AG08396 (cell line): ENCODE measurements at regions not wholly inside any gene's neighbourhood (a gene's known extent, or its start where the extent isn't known, plus 50 kb on each side); places are given as distances from the start of the nearest gene placed in this dataset.

ENCODE experiments used
- DNase-seq: peaks from one replicate; pipeline ENCODE4 v3.0.0; 2012; ENCODE audit warnings: low spot score, mixed read lengths

DNA sequence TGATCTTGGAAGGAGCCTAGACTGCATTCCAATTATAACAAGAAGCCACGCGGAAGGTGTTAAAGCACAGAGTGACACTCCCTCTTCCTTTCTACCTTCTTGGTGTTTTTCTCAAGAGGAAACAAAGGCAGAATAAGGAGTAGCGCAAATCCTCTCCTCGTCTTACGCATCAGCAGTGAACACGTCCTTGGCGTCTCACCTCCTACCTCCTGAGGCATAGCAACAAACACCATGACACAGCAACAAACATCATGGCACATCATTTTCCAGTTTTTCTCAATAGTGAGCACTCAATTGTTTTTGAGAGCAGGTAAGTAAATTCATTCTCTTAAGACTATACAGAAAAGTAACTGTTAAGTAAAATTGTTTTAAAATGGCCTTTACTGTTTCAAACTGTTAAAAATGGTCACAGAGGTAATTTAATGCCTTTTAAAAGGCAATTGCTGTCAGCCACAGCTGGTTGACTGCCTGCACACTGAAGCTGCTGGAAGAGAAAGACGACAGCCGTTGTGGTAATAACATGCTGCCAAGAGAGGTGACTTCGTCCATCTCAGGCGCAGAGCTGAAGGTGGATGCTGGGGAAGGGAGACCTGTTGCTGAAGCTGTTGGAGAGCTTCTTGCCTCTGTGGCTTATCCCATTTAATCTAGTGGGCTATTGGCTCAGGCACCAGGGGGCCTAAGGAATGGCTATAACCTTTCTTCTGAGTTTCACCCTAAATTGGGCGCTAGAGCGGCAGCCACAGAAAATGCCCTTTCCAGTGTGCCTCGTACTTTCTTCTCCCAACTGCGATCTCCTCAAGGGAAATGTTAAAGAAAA lies 703.7 kb downstream of the UQCRFS1 start:
- no peak for DNase-seq

DNA sequence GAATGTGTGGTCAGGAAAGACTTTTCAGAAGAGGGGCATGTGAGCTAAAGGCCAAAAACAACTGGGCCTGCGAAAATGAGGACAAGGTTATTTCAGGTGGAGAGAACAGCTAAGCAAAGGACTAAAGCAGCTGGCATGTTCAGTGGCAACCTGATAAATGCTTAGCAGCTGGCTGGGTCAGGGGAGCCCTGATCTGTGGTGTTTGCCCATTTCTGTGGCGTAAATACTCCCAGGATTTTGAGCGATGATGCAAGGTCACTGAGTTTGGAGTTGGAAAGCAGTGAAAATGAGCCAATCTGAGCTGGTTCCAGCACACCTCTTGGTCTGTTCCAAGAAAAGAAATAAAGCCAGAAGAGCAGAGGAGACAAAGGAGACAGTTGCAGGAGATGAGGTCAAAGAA lies 704.3 kb downstream of the UQCRFS1 start:
- DNase-seq = no peak

DNA sequence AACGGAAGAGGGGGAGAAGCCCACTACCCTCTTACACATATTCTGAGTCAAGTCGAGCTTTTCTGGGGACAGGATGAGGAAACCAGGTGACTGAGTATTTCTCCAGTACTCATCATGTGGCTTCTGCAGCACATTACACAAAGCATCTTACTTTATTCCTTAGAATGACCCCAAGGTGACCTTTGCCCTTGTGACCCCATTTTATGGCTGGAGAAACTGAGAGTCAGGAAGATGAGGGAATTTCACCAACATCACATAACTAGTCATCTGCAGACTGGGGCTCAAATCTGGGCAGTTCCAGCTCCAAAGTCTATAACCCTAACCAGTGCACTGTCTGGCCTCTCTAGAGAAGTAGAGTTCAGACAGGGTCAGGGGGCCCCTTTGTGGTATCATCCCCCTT lies 707.0 kb downstream of the UQCRFS1 start:
- DNase-seq = no peak

DNA sequence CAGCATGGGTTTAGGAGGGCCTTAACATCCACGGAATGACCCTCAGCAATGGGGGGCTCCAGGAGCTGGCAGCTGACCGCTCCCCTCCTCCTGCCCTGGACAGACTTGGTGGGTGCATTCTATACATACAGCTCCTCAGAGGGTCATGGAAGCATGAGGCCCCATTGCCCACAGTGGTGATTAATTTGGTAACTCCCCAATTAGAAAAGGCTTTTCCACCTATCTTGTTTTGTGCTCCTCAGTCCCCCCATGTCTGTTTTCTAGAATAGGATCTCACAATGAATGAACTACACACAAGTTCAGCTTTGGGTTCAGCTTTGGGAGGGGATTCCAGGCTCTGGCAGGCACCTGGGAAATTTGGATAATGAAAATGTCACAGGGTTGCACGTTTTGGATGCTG lies 707.8 kb downstream of the UQCRFS1 start:
- no peak for DNase-seq

DNA sequence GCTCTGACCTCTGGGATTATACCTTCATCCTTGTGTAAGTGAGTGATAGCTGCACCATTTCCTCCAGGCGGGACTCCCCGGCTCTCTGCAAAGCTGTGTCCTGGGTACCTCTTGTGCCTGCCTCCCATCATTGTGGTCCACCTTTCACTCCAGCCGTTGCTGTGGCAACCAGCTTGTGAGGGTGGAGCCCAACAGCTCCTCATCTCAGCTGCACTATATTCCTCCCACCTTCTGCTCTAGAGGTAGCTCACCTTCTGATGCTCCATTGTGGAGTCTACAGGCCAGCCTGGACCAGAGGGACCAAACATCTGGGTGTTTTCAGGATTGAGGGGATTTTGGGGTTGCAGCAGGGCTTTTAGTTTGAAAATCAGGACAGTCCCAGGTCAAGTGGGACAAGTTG lies 708.2 kb downstream of the UQCRFS1 start:
- no peak for DNase-seq

DNA sequence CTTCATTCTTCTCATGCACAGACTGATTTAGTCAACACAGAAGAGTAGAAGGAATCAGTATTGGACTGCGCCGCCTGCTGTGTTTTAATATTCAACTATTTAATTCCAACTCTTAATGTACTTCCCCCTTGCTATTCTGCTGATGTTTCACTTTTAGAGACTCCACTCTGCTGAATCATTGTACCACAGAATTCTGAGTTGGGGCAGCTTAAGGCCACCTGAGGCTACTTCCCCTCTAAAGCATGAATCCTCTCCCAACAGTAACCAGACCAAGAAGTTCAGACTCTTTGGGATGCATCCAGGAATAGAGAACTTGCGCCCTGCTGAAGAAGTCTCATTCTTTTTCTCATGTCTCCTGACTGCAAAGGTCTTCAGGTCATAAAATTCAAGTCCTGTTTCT lies 708.8 kb downstream of the UQCRFS1 start:
- DNase-seq = no peak

DNA sequence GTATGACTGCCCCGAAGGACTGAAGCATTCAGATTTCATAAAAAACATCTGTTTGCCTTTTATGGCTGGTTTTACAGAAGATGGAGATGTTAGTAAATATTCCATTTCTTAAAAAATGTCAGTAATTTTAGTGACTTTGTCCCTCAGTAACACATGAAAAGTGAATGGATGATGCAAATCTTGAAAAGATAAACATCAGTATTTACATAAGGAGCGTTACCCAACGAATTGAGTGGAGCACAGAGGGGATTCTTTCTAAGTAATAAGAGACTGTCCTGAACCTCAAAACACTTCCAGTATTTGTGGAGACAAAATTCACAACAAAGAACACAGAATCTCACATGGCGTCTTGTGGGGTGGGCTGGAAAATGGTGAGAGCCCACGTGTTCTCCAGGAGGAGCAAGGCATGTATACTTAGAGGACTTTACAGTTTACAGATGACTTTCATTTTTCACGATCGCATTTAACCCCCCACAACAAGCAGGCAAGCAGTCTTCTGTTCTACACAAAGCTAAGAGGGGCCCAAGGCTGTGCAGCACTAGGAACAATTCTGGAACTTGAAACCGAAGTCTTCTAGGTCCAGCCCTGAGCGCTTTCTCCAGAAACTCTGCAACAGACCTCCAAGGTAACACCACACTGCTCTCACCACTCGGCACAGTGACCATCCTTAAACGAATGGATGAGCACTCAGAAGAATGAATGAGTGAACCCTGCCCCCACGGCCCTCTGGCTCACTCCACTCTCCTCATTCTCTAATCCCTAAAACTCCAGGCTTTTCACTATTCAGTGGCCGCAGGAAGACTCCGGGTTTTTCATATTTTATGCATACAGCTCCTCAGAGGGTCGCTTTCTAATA lies 709.8 kb downstream of the UQCRFS1 start:
- no peak for DNase-seq

DNA sequence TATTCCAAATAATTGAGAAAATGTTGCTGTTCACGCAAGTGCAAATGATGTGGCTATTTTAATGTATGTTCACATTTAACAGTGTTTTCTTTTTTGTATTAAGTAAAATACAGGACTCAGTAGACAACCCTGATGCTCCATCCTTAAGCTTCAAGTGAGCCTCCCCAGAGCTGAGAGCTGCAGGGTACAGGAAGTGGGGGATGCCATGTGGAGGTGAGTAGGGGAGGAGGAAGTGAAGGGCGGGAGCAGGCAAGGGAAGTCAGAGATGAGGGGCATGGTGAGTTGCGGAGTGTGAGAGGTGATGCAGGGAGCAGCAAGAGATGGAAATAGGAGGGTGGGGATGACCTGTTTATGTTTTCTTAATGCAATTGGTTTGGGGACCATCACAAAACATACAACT lies 711.0 kb downstream of the UQCRFS1 start:
- DNase-seq = no peak

DNA sequence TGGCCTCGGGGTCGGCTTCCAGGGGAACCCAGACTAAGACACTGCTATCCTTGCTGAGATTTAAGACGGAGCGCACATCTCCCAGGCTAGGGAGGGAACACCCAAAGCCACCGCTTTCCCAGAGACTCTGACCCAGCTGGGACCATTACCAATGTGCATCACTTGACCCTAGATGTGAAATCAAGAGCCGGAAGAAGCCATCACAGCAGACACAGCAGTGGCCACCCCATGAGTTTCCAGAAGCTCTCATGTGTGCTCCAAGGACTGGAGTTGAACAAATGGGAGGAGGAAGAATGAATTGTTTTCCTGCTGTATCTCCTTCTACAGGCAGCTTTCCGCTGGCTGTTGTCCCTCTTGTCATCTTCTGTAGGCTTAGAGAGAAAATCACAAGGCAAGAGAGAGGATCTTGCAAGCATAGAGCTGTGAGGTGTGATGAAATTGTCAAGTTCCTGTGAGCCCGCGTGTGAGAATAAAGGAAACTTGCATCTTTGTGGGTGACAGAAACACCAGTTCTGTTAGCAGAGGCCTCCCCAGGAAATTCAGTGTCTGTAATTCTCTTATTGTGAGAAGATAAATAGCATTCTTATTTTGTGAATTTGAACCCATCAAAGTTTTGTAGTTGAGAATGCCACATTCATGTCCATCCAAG lies 711.8 kb downstream of the UQCRFS1 start:
- no peak for DNase-seq

DNA sequence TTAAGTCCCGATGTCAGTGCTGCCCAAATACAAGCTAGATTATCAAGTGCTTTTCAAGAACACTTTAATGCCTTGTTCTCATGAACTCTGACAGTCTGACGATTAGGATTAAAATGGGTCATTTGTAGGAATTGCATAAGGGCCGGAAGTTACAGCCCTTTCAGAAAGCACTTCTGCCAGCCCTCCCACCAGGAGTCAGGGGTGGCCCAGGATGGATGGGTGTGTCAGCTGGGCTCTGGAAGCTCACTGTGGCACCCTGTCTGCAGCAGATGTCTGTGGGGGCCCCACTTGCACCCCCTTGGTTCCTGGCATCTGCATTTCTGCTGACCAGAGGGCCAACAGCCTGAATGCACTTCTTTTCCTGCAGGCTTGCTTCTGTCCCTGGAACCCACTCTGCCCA lies 712.7 kb downstream of the UQCRFS1 start:
- no peak for DNase-seq

DNA sequence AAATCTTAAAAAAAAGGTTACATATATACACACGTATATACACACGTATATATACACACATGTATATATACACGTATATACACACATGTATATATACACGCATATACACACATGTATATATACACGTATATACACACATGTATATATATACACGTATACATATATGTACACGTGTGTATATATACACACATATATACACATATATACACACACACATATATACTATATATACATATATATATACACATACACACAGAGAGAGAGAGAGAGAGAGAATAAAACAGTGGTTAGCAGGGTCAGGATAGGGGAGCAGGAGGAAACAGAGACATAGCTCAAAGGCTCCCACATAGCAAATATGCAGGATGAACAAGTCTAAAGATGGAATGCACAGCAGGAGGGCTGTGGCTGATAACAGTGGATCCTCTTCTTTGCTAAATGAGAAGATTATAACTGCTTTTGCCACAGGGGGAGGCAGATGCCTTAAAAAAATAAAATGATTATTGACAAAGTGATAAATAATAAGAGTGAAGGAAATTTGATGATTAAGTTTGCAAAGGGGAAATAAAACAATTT lies 714.5 kb downstream of the UQCRFS1 start:
- DNase-seq = no peak

DNA sequence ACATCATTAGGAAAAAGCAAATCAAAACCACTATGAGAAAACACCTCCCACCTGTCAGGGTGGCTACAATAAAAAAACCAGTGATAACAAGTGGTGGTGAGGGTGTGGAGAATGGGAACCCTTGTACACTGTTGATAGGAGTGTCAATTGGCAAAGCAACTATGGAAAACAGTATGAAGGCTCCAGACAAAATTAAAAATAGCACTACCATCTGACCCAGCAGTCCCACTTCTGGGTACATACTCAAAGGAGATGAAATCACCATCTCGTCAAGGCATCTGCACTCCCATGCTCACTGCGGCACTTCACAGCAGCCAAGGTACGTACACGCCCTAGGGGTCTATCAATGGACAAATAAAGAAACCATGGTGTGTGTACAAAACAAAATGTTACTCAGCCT lies 715.1 kb downstream of the UQCRFS1 start:
- DNase-seq = no peak

DNA sequence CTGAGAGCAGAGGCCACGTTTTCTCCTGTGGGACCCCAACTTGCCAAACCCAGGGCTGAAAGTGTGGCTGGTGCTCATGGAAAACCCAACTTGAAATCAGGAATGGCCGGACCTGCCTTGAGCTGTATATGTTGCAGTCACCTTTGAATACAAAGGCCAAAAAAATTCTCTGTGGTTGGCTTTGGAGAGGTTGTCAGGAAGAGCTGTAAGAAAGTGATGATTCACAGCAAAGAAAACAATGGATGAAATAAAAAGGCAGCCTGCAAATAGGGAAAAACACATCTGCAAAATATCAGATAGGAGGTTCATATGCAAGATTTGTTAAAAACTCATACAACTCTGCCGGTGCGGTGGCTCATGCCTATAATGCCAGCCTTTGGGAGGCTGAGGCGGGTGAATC lies 715.8 kb downstream of the UQCRFS1 start:
- no peak for DNase-seq

DNA sequence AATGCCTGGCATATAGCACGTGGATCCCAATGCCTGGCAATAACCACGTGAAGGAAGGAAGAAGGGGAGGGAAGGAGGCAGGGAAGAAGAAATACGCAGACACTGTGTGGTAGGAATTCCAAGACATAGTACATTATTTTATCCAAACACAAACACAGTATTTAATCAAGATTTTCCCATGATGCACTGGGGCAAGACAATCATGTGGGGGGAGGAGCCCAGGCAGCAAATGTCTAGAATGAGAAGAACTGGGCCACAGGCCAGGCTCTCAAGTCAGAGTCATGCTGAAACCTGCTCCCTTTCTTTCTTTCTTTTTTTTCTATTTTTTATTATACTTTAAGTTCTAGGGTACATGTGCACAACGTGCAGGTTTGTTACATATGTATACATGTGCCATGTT lies 717.9 kb downstream of the UQCRFS1 start:
- no peak for DNase-seq

DNA sequence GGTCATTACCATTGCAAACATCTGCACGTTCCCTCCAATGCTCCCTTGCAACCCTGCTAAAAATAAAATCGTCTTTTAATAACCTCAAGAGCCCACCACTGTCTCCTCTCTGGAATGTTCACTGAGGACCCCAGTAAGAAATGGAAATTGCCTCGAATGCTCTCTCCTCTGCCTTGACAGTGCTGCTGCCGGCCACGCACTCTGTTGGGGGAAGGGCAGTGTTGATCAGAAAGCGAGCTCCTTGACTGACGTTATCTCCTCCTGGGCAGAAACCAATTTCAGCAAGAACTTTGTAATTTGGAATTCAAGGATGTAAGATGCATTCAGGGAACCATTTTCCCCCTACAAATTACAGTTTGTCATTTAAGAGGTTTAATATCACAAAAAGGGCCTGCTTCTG lies 718.5 kb downstream of the UQCRFS1 start:
- DNase-seq = no peak

DNA sequence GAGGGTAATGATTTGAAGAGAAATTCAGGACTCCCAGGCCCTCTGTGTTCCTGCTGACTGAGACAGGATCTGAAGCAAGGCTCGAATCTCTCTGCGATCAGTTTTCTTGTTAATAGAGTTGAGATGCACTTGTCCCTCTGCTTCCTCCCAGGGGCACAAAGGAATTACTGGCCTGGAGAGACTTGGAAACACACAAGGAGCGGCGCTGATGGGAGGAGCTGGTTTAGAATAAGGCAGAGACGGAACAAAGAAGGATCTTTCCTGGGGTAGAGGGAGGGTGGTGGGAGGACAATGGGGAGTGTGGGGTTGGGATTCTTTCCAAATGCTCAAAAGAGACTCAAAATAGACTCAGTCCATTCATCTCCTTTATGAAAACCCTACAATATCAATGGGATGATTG lies 719.1 kb downstream of the UQCRFS1 start:
- DNase-seq = no peak

DNA sequence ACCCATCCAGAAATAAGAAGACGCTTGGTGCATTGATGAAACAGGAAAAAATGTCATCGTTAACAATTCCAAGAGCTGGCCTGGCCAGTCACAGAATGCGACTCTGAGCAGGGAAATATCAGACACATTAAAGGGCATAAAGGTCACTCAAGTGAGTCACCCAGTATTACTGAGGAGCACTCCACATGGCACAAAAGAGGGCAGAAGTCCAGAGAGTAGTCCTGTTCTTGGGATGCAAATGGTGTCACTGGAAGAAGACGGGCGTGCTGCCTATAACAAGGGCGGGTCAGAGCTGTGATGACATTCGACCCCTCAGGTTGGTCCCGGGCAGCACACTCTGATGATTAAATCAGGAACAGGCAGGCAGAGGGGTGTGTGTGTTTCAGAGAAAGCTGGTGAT lies 720.3 kb downstream of the UQCRFS1 start:
- DNase-seq = no peak

DNA sequence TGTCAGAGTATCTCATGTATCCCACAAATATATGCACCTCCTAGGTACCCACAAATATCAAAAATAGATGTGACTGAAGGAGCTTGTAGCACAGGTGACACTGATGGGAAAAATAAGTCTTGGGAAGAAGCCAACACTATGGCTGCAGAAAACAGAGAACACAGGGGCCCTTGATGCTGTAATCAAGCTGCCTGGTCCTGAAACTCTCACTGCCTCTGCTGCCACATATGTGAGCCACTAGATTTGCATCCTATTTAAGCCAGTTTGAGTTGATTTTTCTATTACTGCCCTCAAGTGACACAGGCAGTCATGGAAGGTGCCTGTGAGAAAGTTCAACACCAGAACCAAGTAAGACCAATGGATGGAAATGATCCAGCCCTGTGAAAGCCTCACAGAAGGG lies 720.8 kb downstream of the UQCRFS1 start:
- no peak for DNase-seq

DNA sequence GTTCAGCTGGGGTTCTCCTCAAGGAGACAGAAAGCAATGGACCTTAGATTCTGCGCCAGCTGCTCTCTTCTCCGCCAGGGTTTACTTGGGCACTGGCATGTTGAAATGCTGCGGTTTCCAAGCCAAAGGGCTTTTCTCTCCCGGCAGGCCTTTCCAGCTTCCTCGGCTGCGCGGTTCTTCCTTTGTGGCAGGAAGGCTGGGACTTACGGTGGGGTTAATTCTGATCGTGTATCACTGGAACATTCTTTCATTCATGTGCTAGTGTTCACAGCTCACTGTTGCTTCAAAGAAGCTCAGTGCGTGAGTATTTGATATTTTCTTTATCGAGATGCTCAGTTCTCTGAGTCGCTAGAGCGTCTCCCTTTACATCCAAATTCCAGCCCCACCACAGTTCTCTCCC lies 723.2 kb downstream of the UQCRFS1 start:
- DNase-seq = no peak

DNA sequence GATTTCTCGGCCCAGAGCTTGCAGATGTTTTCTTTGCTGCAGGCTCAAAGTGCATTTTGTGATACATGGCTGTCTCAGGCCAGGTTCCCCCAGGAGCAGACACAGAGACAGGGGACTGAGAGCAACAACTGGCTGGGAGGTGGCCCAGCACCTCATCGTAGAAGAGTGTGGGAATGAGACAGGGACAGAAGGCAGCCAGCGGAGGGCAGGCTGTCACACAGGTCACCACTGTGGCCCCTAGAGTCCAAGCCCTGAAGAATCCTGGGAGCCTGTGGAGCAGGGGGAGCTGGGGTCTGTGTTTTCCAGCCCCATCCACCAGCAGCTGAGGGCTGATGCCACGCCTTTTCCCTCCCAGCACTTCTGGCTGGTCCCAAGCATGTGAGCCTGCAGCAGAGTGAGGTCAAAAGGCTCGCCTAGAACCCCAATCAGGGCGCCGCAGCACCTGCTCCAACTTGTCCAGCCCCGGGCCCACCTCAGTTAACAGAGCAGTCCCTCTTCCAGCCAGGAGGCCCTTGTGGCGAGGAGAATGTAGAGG lies 723.8 kb downstream of the UQCRFS1 start:
- no peak for DNase-seq

DNA sequence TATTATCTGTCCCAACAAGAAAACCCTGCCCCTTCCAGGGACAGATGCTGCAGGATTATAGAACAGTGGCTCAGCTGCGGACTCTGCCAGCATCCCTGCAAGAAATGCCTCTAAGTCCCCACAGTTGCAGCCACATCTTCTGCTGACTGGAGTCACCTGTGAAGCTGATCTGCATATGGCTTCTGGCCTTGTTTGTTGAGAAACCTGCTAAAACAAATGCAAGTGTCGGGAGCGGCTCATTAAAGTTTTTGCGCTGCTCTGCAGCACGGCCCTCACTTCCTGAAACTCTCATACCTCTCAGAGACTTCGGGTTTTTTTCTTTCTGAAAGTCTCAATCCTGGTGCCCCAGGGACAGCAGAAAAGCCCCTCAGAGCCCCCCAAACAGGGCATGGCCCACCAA lies 725.0 kb downstream of the UQCRFS1 start:
- DNase-seq = no peak

DNA sequence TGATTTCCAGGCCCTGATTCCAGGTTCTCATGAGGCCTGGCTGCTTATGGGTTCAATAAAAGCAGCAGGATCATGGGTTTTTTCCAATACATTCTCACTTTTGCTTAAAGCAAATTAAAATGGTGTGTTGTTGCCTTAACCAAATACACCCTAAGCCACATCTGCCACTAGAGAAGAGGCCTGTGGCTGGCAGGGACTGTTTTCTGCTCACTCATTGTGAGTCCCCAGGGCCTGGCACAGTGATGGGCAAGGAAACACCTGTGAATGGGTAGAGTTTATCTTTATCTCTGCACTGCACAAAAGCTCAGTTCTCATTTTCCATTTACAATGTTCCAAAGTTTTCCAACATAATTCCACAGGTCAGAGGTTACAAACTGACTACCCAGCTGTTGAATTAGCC lies 726.0 kb downstream of the UQCRFS1 start:
- DNase-seq = no peak
